WTC11 (cell line): ENCODE measurements at regions not wholly inside any gene's neighbourhood (a gene's known extent, or its start where the extent isn't known, plus 50 kb on each side); places are given as distances from the start of the nearest gene placed in this dataset.

Experiments
- ATAC-seq: fragments of 200-7000 bp; cut with Tn5 transposase; 2 replicates; pipeline ENCODE4 v1.10.0; 2021; ENCODE audit warnings: mild to moderate bottlenecking, moderate library complexity
- CTCF ChIA-PET: fragments of 300-600 bp; sonication (Branson Sonifier 250); formaldehyde crosslinking; loops from one replicate; lab custom pipeline; 2021; ENCODE audit warnings: antibody characterized with exemption; lab: Charles Lee
- POLR2A ChIA-PET: fragments of 350-600 bp; sonication (Branson Sonifier 250); formaldehyde crosslinking; loops from one replicate; lab custom pipeline; 2021; ENCODE audit warnings: antibody characterized with exemption; lab: Charles Lee
- DNase-seq: peaks from one replicate; pipeline ENCODE4 v3.0.0; 2021; ENCODE audit warnings: low spot score
- H3K27ac Mint-ChIP-seq: 2 replicates; pipeline ENCODE4 v1.8.0; 2021; ENCODE audit warnings: mixed read lengths
- H3K27me3 Mint-ChIP-seq: 2 replicates; pipeline ENCODE4 v1.8.0; 2021; ENCODE audit warnings: low read depth, mild to moderate bottlenecking, moderate library complexity, mixed read lengths
- H3K36me3 Mint-ChIP-seq: 2 replicates; pipeline ENCODE4 v1.8.0; 2021; ENCODE audit warnings: mixed read lengths
- H3K4me1 Mint-ChIP-seq: 2 replicates; pipeline ENCODE4 v1.8.0; 2022; ENCODE audit warnings: mixed read lengths
- H3K4me3 Mint-ChIP-seq: 2 replicates; pipeline ENCODE4 v1.8.0; 2021; ENCODE audit warnings: mild to moderate bottlenecking, moderate library complexity, mixed read lengths
- H3K9me3 Mint-ChIP-seq: 2 replicates; pipeline ENCODE4 v1.8.0; 2021; ENCODE audit warnings: mixed read lengths
- AR ChIP-seq: fragments of 250-450 bp; sonication (Bioruptor Pico); IDR thresholded peaks from 2 replicates; pipeline ENCODE4 v1.9.0; 2021; ENCODE audit warnings: mild to moderate bottlenecking
- ATF2 ChIP-seq: sonication (generic); formaldehyde crosslinking; IDR thresholded peaks from 2 replicates; pipeline ENCODE4 v1.8.1; 2022; ENCODE audit warnings: low read depth, missing genetic modification reagents, borderline replicate concordance
- CBFB ChIP-seq: sonication (generic); formaldehyde crosslinking; IDR thresholded peaks from 2 replicates; pipeline ENCODE4 v1.8.1; 2022; ENCODE audit warnings: mild to moderate bottlenecking, low read depth, missing genetic modification reagents
- ETV6 ChIP-seq: sonication (generic); formaldehyde crosslinking; IDR thresholded peaks from 2 replicates; pipeline ENCODE4 v1.8.1; 2022; ENCODE audit warnings: mild to moderate bottlenecking, missing genetic modification reagents
- FOXK1 ChIP-seq: sonication (generic); formaldehyde crosslinking; IDR thresholded peaks from 2 replicates; pipeline ENCODE4 v1.8.0; 2022; ENCODE audit warnings: mild to moderate bottlenecking, moderate library complexity, missing genetic modification reagents
- GABPB1 ChIP-seq: sonication (generic); formaldehyde crosslinking; IDR thresholded peaks from 2 replicates; pipeline ENCODE4 v1.8.1; 2023; ENCODE audit warnings: mild to moderate bottlenecking, missing genetic modification reagents
- GRHL2 ChIP-seq: fragments of 250-450 bp; sonication (Bioruptor Pico); IDR thresholded peaks from 2 replicates; pipeline ENCODE4 v1.8.0; 2022; ENCODE audit warnings: mild to moderate bottlenecking, moderate library complexity; ENCODE audit not compliant: insufficient replicate concordance, severe bottlenecking
- HMGA2 ChIP-seq: fragments of 250-450 bp; sonication (Bioruptor Pico); IDR thresholded peaks from 2 replicates; pipeline ENCODE4 v1.4.0; 2021; ENCODE audit warnings: mild to moderate bottlenecking, moderate library complexity
- NR3C1 ChIP-seq: sonication (generic); formaldehyde crosslinking; conservative IDR thresholded peaks from 2 replicates; pipeline ENCODE4 v1.8.1; 2023; ENCODE audit warnings: low read depth, mild to moderate bottlenecking, missing genetic modification reagents
- PRDM15 ChIP-seq: sonication (generic); formaldehyde crosslinking; IDR thresholded peaks from 2 replicates; pipeline ENCODE4 v1.8.0; 2022; ENCODE audit warnings: missing genetic modification reagents
- TP53 ChIP-seq: sonication (generic); formaldehyde crosslinking; IDR thresholded peaks from 2 replicates; pipeline ENCODE4 v1.8.1; 2023; ENCODE audit warnings: mild to moderate bottlenecking, missing genetic modification reagents
- ZNF121 ChIP-seq: sonication (generic); formaldehyde crosslinking; IDR thresholded peaks from 2 replicates; pipeline ENCODE4 v1.8.0; 2023; ENCODE audit warnings: missing genetic modification reagents
- ZNF232 ChIP-seq: sonication (generic); formaldehyde crosslinking; IDR thresholded peaks from 2 replicates; pipeline ENCODE4 v1.8.0; 2022; ENCODE audit warnings: mild to moderate bottlenecking, missing genetic modification reagents
- ZNF317 ChIP-seq: sonication (generic); formaldehyde crosslinking; IDR thresholded peaks from 2 replicates; pipeline ENCODE4 v1.8.1; 2023; ENCODE audit warnings: low read depth, mild to moderate bottlenecking, moderate library complexity, missing genetic modification reagents, borderline replicate concordance
- ZNF396 ChIP-seq: fragments of 250-450 bp; sonication (Bioruptor Pico); IDR thresholded peaks from 2 replicates; pipeline ENCODE4 v1.8.0; 2021; ENCODE audit warnings: mild to moderate bottlenecking, moderate library complexity, borderline replicate concordance
- TF ChIP-seq, protein P1 (sequence below): sonication (generic); formaldehyde crosslinking; IDR thresholded peaks from 2 replicates; pipeline ENCODE4 v1.8.1; 2022; ENCODE audit warnings: mild to moderate bottlenecking, moderate library complexity, missing genetic modification reagents
- TF ChIP-seq, protein P2 (sequence below): sonication (generic); formaldehyde crosslinking; IDR thresholded peaks from 2 replicates; pipeline ENCODE4 v1.8.1; 2022; ENCODE audit warnings: missing genetic modification reagents, borderline replicate concordance
- TF ChIP-seq, protein P3 (sequence below): sonication (generic); formaldehyde crosslinking; IDR thresholded peaks from 2 replicates; pipeline ENCODE4 v1.8.1; 2023; ENCODE audit warnings: mild to moderate bottlenecking, missing genetic modification reagents, borderline replicate concordance
- TF ChIP-seq, protein P4 (sequence below): fragments of 200-600 bp; IDR thresholded peaks from 2 replicates; pipeline ENCODE4 v1.8.0; 2022; ENCODE audit warnings: antibody characterized with exemption

GRCh38 chr11:19472679-19473078, 231.9 kb upstream of the E2F8 start:
- H3K36me3 Mint-ChIP-seq = no peaks in the 10 kb centered on the region
- CTCF ChIA-PET = no interaction called here
- H3K27ac Mint-ChIP-seq = no peak overlapping the region
- TF ChIP-seq ZNF317 (CRISPR knock-in tag) = no peak
- TF ChIP-seq CBFB (CRISPR knock-in tag) = no peak
- TF ChIP-seq GABPB1 (CRISPR knock-in tag) = no peak
- no peak for TF ChIP-seq GRHL2 (CRISPR knock-in tag)
- TF ChIP-seq ATF2 (CRISPR knock-in tag) = no peak
- no peak for TF ChIP-seq ZNF396 (CRISPR knock-in tag)
- TF ChIP-seq TP53 (CRISPR knock-in tag) = no peak
- TF ChIP-seq AR (CRISPR knock-in tag) = no peak
- TF ChIP-seq FOXK1 = no peak
- H3K4me1 Mint-ChIP-seq = peaks cover 25% of the 10 kb centered on the region
- H3K4me3 Mint-ChIP-seq = no peak overlapping the region
- no peaks in the 10 kb centered on the region for H3K9me3 Mint-ChIP-seq
- DNase-seq = no peak
- no peaks in the 10 kb centered on the region; the same call in 1 of the 2 replicates for H3K27me3 Mint-ChIP-seq
- no peak for ATAC-seq
- POLR2A ChIA-PET = no interaction called here

- Mint-ChIP-seq H3K4me1 (peaks cover 13% of the 10 kb centered on the region), H3K27ac (no peak overlapping the region)
- POLR2A ChIA-PET = no interaction called here
- CTCF ChIA-PET = no interaction called here
- no peak for DNase-seq
- TF ChIP-seq, protein P1, sequence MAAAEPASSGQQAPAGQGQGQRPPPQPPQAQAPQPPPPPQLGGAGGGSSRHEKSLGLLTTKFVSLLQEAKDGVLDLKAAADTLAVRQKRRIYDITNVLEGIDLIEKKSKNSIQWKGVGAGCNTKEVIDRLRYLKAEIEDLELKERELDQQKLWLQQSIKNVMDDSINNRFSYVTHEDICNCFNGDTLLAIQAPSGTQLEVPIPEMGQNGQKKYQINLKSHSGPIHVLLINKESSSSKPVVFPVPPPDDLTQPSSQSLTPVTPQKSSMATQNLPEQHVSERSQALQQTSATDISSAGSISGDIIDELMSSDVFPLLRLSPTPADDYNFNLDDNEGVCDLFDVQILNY = no peak
- TF ChIP-seq ZNF232 (CRISPR knock-in tag) = no peak
- no peak for TF ChIP-seq NR3C1 (CRISPR knock-in tag)
- TF ChIP-seq ETV6 (CRISPR knock-in tag) = no peak
- TF ChIP-seq PRDM15 = no peak
- TF ChIP-seq CBFB (CRISPR knock-in tag) = no peak
- no peak for TF ChIP-seq HMGA2 (CRISPR knock-in tag)
- TF ChIP-seq, protein P2, sequence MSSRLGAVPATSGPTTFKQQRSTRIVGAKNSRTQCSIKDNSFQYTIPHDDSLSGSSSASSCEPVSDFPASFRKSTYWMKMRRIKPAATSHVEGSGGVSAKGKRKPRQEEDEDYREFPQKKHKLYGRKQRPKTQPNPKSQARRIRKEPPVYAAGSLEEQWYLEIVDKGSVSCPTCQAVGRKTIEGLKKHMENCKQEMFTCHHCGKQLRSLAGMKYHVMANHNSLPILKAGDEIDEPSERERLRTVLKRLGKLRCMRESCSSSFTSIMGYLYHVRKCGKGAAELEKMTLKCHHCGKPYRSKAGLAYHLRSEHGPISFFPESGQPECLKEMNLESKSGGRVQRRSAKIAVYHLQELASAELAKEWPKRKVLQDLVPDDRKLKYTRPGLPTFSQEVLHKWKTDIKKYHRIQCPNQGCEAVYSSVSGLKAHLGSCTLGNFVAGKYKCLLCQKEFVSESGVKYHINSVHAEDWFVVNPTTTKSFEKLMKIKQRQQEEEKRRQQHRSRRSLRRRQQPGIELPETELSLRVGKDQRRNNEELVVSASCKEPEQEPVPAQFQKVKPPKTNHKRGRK (CRISPR knock-in tag) = no peak
- no peak for TF ChIP-seq ZNF121 (CRISPR knock-in tag)
- TF ChIP-seq, protein P3, sequence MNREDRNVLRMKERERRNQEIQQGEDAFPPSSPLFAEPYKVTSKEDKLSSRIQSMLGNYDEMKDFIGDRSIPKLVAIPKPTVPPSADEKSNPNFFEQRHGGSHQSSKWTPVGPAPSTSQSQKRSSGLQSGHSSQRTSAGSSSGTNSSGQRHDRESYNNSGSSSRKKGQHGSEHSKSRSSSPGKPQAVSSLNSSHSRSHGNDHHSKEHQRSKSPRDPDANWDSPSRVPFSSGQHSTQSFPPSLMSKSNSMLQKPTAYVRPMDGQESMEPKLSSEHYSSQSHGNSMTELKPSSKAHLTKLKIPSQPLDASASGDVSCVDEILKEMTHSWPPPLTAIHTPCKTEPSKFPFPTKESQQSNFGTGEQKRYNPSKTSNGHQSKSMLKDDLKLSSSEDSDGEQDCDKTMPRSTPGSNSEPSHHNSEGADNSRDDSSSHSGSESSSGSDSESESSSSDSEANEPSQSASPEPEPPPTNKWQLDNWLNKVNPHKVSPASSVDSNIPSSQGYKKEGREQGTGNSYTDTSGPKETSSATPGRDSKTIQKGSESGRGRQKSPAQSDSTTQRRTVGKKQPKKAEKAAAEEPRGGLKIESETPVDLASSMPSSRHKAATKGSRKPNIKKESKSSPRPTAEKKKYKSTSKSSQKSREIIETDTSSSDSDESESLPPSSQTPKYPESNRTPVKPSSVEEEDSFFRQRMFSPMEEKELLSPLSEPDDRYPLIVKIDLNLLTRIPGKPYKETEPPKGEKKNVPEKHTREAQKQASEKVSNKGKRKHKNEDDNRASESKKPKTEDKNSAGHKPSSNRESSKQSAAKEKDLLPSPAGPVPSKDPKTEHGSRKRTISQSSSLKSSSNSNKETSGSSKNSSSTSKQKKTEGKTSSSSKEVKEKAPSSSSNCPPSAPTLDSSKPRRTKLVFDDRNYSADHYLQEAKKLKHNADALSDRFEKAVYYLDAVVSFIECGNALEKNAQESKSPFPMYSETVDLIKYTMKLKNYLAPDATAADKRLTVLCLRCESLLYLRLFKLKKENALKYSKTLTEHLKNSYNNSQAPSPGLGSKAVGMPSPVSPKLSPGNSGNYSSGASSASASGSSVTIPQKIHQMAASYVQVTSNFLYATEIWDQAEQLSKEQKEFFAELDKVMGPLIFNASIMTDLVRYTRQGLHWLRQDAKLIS = no peak
- TF ChIP-seq ZNF317 (CRISPR knock-in tag) = no peak
- TF ChIP-seq, protein P4, sequence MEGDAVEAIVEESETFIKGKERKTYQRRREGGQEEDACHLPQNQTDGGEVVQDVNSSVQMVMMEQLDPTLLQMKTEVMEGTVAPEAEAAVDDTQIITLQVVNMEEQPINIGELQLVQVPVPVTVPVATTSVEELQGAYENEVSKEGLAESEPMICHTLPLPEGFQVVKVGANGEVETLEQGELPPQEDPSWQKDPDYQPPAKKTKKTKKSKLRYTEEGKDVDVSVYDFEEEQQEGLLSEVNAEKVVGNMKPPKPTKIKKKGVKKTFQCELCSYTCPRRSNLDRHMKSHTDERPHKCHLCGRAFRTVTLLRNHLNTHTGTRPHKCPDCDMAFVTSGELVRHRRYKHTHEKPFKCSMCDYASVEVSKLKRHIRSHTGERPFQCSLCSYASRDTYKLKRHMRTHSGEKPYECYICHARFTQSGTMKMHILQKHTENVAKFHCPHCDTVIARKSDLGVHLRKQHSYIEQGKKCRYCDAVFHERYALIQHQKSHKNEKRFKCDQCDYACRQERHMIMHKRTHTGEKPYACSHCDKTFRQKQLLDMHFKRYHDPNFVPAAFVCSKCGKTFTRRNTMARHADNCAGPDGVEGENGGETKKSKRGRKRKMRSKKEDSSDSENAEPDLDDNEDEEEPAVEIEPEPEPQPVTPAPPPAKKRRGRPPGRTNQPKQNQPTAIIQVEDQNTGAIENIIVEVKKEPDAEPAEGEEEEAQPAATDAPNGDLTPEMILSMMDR = no peak
- TF ChIP-seq, all 79 proteins: peak for 0
- Mint-ChIP-seq H3K4me3 (no peak overlapping the region), H3K9me3 (no peaks in the 10 kb centered on the region), H3K27me3 (no peaks in the 10 kb centered on the region; the same call in 1 of the 2 replicates), H3K36me3 (no peaks in the 10 kb centered on the region)
- no peak for ATAC-seq
These were observed 227.2 kb upstream of the E2F8 start for GRCh38 chr11:19467904-19468303.
